ENCODE measurements at regions not wholly inside any gene's neighbourhood (a gene's known extent, or its start where the extent isn't known, plus 50 kb on each side); places are given as distances from the start of the nearest gene placed in this dataset.
"Not testable (repeated sequence)": the region's sequence is repeated elsewhere in the genome, so short reads cannot be mapped to it uniquely, and the experiment has no call there.

DNA sequence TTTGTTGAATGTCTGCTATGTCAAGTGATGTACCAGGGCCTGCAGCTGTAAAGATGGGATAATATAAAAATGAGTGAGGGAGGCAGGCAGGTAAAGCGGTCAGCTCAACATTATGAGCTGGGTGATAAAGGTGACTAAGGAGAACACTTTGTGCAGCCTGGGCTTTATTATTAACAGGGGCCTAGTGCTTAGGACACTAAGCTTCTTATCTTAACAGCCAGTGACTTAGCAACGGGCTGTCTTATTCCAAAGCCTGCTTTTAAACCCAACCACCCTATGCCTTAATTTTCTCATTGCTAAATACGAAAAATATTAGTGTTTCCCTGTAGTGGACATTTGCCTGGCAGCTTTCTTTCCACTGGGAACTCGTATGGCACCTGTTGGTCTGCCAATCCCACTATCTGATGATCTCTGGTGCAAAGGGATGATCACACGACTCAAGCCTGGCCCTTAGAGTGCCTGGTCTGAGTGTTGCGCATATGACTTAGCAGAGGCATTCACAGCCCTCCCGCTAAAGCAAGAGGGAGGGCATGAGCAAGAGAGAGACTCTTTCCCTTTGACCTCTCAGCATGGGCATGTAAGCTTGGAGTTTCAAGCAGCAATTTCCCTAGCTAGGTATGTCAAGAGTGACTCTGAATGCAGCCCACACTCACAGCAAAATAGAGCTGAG is 98.6 kb upstream of the PAPPA2 start:
- intact Hi-C loops (cut with DNase I; ENCODE audit: low total_unique reads): no loop called here
- DNase-seq: no peak
- H3K36me3 ChIP-seq: no peaks in the 10 kb centered on the region

DNA sequence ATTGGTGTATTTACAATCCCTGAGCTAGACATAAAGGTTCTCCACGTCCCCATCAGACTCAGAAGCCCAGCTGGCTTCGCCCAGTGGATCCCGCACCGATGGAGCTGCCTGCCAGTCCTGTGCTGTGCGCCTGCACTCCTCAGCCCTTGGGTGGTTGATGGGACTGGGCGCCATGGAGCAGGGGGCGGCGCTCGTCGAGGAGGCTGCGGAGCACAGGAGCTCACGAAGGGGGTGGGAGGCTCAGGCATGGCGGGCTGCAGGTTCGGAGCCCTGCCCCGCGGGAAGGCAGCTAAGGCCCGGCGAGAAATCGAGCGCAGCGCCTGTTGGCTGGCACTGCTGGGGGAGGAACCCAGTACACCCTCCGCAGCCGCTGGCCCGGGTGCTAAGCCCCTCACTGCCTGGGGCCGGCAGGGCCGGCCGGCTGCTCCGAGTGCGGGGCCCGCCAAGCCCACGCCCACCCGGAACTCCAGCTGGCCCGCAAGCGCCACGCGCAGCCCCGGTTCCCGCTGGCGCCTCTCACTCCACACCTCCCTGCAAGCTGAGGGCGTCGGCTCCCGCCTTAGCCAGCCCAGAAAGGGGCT is 113.8 kb upstream of the PAPPA2 start:
- intact Hi-C loops (cut with DNase I; ENCODE audit: low total_unique reads); H3K4me1 ChIP-seq; H3K27ac ChIP-seq; H3K4me3 ChIP-seq; DNase-seq; H3K27me3 ChIP-seq; H3K36me3 ChIP-seq: not testable (repeated sequence)
- H3K9me3 ChIP-seq: peaks cover 0 to 13% (median 7%) of the 10 kb centered on the region in 3 donors

More for the DNA sequence above, 98.6 kb upstream of the PAPPA2 start:
- no peak overlapping the region for H3K4me3 ChIP-seq
- no peaks in the 10 kb centered on the region for H3K4me1 ChIP-seq
- H3K27ac ChIP-seq: no peak overlapping the region
- H3K9me3 ChIP-seq: no peaks in the 10 kb centered on the region
- TF ChIP-seq, protein P1, sequence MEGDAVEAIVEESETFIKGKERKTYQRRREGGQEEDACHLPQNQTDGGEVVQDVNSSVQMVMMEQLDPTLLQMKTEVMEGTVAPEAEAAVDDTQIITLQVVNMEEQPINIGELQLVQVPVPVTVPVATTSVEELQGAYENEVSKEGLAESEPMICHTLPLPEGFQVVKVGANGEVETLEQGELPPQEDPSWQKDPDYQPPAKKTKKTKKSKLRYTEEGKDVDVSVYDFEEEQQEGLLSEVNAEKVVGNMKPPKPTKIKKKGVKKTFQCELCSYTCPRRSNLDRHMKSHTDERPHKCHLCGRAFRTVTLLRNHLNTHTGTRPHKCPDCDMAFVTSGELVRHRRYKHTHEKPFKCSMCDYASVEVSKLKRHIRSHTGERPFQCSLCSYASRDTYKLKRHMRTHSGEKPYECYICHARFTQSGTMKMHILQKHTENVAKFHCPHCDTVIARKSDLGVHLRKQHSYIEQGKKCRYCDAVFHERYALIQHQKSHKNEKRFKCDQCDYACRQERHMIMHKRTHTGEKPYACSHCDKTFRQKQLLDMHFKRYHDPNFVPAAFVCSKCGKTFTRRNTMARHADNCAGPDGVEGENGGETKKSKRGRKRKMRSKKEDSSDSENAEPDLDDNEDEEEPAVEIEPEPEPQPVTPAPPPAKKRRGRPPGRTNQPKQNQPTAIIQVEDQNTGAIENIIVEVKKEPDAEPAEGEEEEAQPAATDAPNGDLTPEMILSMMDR (IDR thresholded peaks at IDR 0.05): no peak
- H3K27me3 ChIP-seq: no peaks in the 10 kb centered on the region

DNA sequence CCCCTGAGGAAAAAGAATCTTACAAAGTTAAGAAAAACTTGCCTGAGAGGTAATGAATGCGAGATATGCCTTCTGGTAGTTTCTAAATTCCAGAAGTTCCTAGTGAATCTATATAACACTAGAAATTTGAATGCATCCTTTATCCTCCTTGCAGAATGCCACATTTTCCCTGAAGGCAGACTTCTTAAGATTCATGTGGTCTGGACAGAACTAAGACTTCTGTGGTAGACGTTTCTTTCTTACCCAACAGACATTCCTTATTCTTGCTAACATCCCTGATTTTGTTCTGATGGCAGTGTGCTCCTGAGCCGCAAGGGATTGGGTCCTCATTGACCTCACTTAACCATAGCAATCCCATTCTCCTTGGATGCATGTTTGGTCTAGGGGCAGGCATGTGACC is 121.3 kb upstream of the PAPPA2 start:
- H3K4me1 ChIP-seq: no peaks in the 10 kb centered on the region
- H3K9me3 ChIP-seq: peaks cover 0 to 13% (median 7%) of the 10 kb centered on the region in 3 donors
- H3K27ac ChIP-seq: no peak overlapping the region
- no peak overlapping the region for H3K4me3 ChIP-seq
- intact Hi-C loops (cut with DNase I; ENCODE audit: low total_unique reads): no loop called here
- TF ChIP-seq, protein P1 (IDR thresholded peaks at IDR 0.05): no peak
- no peaks in the 10 kb centered on the region for H3K27me3 ChIP-seq
- no peak for DNase-seq
- H3K36me3 ChIP-seq: no peaks in the 10 kb centered on the region

DNA sequence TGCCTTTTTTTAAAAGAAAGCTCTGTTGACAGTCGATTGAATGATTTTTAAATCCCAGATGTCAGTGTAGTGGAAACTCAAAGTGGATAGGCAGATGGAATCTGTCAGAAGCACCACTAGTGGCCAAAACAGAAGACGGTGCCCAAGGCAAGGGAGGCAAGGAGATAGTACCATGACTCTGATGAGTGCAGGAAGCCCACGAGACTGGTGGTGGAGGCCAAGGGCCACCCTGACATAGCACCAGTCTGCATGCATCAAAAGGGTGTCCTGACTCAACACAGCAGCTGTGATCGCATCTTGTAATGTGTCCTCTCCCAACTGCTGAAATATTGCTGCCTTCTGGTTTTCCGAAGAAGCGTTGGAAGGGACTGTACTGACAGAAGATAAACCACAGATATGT is 124.1 kb upstream of the PAPPA2 start:
- Histone ChIP-seq H3K36me3 (no peaks in the 10 kb centered on the region), H3K4me3 (no peak overlapping the region), H3K27ac (no peak overlapping the region), H3K4me1 (no peaks in the 10 kb centered on the region), H3K9me3 (no peaks in the 10 kb centered on the region), H3K27me3 (no peaks in the 10 kb centered on the region)
- intact Hi-C loops (cut with DNase I; ENCODE audit: low total_unique reads): loop anchor here (5.0 kb wide), 1 partner anchor 737 kb away; no protein-coding TSS in a partner anchor
- no peak for DNase-seq
- TF ChIP-seq, protein P1 (IDR thresholded peaks at IDR 0.05): no peak

DNA sequence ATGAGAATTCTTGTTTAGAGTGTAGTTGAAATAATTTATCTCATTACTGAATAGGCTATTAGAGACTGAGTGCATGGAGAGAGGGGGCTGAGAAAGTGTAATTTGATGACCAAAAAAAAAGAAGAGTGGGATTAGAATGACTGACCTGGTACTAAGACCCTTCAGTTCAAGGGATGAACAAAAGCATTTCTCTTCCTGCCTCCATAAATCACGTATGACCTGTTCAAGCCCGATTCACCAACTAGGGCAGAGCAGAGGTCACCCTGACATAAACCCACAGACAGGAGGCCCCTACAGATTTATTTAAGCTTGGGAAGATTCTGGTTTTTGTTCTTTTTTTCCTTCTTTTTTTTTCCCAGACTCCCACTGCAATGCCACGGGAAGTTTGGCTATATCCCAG is 123.7 kb upstream of the COP1 start:
- Histone ChIP-seq H3K27ac (no peak overlapping the region), H3K36me3 (no peaks in the 10 kb centered on the region), H3K9me3 (no peaks in the 10 kb centered on the region), H3K27me3 (no peaks in the 10 kb centered on the region), H3K4me1 (no peaks in the 10 kb centered on the region), H3K4me3 (no peak overlapping the region)
- intact Hi-C loops (cut with DNase I; ENCODE audit: low total_unique reads): no loop called here
- DNase-seq: no peak
- TF ChIP-seq, protein P1 (IDR thresholded peaks at IDR 0.05): no peak

DNA sequence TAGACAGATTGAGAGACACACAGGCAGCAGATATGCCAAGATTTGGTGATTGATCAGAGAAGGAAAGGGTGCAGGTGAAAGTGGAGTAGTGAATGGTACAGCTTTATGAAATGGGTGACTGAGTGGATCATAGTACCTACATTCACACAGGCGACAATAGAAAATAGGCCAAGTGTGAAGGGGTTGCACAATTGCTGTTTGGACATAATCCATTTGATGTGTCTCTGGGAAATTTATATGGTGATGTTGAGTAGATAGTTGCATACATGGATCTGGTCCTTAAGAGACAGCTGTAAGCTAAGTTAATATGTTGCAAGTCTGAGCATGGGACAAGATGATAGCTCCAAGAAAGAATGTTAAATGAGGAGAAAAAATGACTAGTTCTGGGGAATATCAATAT is 118.6 kb upstream of the COP1 start:
- H3K27me3 ChIP-seq: no peaks in the 10 kb centered on the region
- TF ChIP-seq, protein P1 (IDR thresholded peaks at IDR 0.05): no peak
- no peak for DNase-seq
- intact Hi-C loops (cut with DNase I; ENCODE audit: low total_unique reads): no loop called here
- no peaks in the 10 kb centered on the region for H3K9me3 ChIP-seq
- H3K4me3 ChIP-seq: no peak overlapping the region
- H3K4me1 ChIP-seq: no peaks in the 10 kb centered on the region
- no peak overlapping the region for H3K27ac ChIP-seq
- no peaks in the 10 kb centered on the region for H3K36me3 ChIP-seq

All from tibial artery (tissue), 4 donors.